ENCODE measurements at regions not wholly inside any gene's neighbourhood (a gene's known extent, or its start where the extent isn't known, plus 50 kb on each side); places are given as distances from the start of the nearest gene placed in this dataset.
"Not testable (repeated sequence)": the region's sequence is repeated elsewhere in the genome, so short reads cannot be mapped to it uniquely, and the experiment has no call there.

DNA sequence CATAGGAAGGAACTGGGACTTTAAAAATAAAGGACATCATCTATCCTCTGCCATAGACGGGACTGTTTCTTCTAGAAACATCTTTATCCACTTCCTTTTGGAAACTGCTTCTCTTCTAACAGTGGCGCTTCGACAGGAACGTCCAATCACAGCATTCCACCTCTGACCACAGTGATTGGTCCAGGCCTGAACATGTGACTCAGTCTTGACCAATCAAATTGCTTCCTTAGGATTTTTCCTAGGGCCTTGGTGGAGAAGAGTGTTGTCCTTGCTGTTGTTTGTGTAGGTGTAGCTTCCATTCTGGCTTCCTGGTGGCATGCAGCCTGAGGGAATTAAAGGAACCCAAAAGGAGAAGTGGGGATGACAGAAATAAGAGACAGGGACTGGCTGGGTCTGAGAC lies 182.4 kb upstream of the TBX3 start:
- DNase-seq, result no peak

- no peak for DNase-seq
Measured at GRCh38 chr12:114864837-114865551, 181.0 kb upstream of the TBX3 start.

DNA sequence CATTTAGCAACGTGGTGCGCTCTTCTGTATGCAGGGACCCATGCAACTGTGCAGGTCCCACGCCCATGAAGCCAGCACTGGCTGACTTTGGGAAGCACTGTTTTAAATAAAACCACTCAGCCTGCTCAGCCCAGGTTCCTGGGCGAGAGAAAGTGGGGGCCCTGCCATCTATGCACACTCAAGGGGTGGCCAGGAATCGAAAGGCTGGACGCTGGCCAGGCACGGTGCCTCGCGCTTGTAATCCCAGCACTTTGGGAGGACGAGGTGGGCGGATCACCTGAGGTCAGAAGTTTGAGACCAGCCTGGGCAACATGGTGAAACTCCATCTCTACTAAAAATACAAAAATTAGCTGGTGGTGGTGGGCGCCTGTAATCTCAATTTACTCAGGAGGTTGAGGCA lies 179.9 kb upstream of the TBX3 start:
- DNase-seq, result no peak

DNA sequence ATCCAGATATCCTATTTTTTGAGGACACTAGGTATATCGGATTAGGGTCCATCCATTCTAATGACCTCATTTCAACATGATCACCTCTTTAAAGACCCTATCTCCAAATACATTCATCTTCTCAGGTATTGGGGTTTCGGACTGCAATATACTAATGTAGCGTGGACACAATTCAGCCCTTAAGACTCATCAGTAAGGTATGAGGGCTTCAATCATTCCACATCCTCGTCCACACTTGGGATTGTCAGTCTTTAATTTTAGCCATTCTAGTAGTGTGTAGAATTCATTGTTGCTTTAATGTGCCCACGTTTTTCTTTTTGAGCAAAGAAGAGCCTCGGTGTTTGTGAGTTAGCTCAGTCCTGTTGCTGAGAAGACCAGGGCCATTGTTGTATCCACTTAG lies 177.0 kb upstream of the TBX3 start:
- no peak for DNase-seq

DNA sequence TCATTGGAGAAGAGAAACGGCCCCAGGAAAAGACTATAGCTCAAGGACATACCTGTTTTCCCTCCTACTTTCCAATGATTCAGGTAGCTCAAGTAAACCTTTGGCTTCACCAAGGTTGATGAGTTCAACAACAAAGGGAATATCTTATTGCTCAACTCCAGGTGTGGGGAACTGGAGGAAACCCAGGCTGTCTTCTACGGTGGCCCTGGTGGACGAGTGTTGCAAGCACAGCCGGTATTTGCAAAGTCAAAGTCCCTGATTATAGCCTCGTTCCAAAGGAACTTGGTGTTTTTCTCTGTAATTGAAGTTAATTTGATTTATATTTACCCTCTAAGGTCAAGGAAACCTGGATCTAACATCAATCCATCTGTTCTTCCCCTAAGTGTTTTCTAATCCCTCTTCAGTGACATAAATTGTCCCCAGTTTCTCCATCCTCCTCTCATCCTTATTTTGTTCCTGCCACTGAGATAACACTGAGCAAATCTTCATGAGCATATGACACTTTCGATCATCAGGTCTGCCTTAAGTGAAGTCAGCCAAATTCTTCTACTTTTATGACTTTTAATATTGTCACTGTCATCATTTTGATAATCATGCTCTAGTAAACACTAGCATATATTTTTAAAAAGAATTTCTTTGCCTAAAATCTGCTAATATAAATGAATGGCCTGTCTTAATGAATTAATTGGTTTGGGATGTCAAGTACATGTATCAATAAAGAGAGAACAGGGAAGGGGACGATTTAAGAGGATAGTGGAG lies 174.6 kb upstream of the TBX3 start:
- no peak for DNase-seq

DNA sequence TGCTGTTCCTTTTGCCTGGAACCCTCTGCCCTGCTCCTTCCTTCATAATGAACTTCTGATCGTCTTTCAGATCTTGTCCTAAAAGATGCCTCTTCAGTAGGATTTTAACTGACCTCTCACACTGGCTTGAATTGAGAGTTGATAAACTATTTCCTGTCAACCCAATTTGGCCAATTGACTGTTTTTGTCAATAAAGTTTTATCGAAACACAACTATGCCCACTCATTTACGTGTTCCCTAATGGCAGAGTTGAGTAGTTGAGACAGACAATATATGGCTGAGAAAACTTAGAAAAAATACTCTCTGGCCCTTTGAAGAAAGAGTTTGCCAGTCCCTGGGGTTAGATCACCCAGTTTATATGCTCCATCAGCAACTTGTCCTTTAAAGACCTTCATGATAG lies 171.7 kb upstream of the TBX3 start:
- no peak for DNase-seq

DNA sequence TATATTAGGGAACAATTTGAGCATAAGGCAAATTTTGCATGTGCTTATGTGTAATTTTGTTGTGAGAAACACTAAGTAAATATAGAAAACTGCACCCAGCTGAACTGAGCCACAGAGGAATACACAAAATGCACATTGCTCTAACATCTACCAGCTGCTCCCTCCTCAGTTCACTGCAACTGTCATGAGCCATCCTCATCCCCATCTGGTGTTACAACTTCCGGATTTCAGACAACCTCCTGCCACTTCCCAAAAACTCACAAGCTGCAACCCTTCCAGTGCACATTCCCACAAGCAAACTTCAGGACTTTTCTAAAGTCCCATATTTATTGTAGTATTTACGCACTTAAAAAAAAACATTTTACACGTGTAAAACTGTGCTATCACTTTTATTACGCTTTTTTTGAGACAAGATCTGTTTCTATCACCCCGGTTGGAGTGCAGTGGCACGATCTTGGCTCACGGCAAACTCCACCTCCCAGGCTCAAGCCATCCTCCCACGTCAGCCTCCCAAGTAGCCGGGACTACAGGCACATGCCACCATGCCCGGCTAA lies 169.1 kb upstream of the TBX3 start:
- DNase-seq, result no peak

GRCh38 chr12:114851981-114852380 lies 168.0 kb upstream of the TBX3 start:
- no peak for DNase-seq

DNA sequence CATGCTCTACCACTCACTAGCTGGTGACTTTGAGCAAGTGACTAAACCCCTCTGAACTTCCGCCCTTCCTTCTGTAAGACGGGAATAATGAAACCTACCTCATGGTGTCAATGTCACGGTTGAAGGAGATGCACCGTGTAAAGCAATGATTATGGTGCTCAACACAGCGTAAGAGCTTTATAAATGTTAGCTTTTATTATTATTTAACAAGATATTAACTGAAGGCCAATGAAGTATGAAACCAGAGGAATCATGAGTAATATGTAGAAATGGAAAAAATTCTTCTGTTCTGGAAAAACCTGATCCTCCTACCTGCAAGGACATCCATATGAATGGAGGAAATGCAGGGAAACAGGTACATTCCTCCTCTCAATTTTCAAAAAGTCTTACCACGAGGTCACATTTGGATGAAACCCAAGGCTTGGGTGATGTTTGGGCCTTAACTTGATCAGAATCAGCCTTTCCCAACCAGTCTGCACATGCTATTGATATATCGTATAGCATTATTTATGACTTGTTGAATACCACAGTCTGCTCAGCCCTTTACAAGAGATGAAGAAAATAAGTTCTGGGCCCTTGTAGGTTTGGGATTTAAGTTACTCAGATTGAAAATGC lies 166.8 kb upstream of the TBX3 start:
- no peak for DNase-seq

DNA sequence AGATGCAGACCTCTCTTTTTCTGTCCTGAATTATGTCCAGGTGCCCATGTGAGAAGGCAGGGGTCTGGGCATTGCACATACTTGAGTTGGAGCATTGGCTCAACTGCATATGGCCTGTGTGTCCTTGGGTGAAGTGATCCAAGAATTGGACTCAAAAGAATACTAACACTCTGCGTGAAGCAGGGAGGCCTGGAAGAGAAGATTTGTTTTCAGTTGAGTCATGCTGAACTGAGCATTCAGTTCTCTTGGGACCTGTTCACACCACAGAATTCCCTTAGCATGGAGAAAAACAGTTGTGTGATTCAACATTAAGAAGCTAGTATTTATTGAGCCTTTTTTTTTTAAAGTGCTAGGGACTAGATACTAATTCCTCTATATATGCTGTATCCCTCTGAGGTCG lies 164.7 kb upstream of the TBX3 start:
- no peak for DNase-seq

DNA sequence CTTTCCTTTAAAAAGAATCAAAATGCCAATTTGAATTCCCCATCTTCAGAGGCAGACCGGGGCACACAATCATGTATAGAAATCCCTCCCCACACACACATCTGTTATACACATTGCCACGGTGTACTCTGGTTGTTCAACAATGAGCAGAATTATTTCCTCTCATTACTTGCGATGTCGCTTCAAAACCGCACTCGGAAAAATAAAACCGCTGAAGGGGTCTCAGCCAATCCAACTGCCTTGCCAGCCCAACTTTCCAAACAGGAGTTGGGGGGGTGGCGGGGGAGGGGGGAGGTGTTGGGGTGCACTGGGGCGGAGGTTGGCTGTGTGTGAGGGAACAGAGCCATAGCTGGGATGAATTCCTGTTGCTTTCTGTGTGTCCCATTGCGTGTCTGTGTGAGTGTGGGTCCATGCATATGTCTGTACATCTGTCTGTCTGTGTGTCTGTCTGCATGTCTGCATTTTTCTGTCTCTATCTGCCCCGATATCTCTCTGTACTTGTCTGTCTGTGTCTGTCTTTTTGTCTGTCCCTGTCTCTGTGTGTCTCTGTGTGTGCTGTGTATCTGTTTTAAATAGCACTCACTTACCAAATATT lies 163.6 kb upstream of the TBX3 start:
- DNase-seq, result no peak

DNA sequence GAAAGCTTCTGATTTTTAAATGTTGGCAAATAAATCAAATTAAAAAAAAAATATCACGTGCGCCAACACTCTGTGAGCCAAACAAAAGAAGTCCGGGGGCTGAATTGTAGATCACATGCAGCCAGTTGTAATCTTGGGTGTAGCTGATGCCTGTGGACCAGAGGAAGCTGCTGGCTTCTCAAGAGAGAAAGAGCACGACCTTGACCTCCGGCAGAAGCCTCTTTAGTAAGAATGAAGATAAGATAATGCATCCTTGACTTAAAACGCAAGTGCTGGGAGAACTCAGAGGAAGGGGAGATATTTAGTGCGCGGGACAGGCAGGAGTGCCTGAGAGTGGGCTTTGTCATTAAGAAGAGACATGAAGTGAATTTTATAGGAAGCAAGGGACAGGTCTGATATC lies 162.8 kb upstream of the TBX3 start:
- no peak for DNase-seq

DNA sequence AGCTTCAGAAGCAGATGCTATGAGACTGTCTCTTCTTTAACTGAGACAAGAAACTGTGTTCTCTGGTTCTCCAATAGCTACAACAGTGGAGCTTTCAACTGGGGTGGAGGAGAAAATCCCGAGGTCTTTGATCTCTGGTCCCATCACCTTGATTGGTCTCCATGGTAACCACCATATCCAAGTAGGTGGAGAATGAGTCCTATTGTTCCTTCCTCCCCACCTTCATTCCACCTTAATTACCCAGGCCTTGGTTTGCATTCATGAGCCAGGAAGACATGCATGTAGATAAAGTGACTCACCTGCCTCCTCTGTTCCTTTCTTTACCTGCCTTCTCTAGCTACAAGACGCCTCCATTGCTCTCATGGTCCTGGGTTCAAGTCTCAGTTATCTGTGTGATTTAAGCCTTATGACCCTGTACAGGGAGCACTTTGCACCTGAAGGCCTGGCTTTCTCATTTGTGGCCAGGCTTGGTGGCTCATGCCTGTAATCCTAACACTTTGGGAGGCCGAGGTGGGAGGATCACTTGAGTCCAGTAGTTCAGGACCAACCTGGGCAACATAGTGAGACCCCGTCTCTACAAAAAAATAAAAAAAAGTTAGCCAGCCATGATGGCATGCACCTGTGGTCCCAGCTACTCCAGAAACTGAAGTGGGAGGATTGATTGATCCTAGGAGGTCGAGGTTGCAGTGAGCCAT lies 157.7 kb upstream of the TBX3 start:
- no peak for DNase-seq

DNA sequence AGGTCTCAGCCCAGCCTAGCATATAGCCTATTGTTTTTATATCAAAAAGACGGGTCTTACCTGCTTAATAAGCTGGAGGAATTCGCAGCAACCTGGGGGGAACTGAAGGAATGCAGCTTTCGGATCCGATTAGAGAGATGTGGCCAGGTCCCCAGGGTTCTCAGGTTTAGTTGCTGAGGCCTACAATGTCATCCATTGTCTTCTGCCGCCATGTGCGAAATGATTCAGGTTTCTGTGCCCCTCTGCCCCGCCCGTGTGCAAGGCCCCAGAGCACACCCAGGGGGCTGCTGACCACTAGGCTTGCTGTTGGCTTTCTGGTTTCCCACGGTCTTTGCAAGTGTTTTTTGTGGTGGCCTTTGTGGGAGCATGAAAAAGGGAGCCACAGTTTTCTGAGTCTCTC lies 154.5 kb upstream of the TBX3 start:
- DNase-seq, result no peak

DNA sequence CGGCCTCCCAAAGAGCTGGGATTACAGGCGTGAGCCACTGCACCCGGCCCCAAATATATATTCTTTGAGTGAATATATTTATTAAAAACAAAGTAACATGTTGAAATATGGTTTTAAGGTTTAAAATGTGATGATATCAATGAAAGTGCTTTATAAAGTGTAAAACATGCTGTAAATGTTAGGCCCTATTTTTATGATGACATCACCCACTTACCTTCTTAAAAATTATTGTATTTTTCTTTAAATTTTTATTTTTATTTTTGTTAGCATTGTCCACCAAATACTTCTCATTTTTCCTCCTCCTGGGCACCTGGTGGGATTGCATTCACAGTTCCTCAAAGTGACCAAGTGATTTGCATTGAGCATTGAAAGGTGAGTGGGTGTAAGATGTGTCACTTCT lies 152.6 kb upstream of the TBX3 start:
- no peak for DNase-seq

DNA sequence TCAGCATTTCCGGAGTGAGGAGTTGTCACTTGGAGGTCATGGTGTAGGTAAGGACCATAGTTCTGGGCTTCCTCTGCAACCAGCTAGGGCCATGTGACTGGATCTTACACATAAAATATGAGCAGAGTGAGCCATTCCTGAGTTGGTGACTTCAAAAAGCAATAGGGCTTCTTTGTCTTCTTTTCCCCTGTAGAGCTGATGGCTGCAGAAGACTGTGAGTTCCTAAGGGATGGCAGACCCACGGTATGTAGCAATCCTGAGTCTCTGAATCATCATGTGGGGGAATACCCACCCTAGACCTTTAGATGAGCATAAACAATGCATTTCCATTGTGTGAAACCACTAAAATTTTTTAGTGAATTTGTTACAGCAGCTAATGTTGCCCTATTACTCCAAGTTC lies 151.1 kb upstream of the TBX3 start:
- DNase-seq, result no peak

GRCh38 chr12:114834621-114835020 lies 150.6 kb upstream of the TBX3 start:
- no peak for DNase-seq

- DNase-seq, result no peak
Measured at GRCh38 chr12:114829833-114830232, 145.9 kb upstream of the TBX3 start.

DNA sequence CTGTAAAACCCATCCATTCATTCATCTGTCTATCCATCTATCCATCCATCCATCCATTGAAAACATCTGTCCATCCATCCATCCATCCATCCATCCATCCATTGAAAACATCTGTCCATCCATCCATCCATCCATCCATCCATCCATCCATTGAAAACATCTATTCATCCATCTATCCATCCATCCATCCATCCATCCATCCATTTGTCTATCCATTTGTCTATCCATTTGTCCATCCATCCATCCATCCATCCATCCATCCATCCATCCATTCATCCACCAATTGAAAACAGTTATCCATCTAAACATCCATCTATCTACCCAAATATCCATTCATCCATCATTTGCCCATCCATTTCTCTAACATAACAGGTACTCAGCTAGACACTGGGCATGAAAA lies 145.3 kb upstream of the TBX3 start:
- DNase-seq, result not testable (repeated sequence)

DNA sequence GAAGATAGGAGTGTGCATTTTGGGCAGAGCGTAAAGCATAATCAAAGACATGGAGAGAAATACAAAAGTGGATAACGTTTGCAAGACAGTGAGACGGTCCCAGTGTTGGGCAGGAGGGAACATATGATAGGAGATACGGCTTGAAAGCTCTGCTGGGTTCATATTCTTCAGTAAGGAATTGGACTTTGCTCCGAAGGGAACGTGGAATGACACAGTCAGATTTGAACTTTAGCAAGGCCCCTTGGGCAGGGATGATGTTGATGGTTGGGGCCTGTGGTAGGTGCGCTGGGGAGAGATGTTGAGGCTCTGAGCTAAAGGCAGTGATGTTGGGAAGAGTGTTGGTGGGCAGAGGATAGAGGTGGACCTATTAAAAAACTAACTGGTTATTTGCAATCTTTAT lies 143.5 kb upstream of the TBX3 start:
- DNase-seq, result no peak

- no peak for DNase-seq
Measured at GRCh38 chr12:114826244-114826643, 142.3 kb upstream of the TBX3 start.

DNA sequence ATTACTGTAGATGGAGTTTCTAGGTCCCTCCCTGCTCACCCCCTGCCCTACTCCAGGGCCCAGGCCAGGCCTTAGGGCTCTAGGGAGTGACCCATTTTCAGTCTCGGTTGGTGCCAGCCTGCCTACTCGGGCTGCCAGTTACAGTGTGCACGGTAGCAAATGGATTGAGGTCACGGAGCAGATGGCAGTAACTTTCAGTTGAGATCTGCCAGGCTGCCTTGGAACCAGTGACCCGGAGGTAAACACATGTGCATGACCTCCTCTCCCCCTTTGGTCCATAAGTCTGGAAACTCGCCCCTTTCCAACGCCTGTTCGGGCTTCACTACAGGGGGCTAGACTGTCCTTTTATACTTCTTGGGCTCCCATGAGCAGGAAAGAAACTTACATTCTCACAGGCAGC lies 139.7 kb upstream of the TBX3 start:
- no peak for DNase-seq

DNA sequence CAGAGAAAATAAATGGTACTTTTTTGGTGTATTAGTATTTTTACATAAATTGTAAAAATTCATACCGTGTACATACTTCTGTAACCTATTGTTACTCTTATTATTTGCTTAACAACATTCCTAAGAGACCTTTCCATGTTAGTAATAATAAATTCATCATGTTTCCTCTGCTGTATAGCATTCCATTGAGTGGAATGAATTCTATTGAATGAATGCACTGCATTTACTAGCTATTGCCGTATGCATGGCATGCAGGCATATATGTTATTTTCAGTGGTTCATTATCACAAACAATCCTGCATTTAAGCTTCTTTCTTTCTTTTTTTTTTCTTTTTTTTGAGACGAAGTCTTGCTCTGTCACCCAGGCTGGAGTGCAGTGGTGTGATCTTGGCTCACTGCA lies 137.6 kb upstream of the TBX3 start:
- DNase-seq, result no peak

All from SHP77 treated with DMSO at 0.1 percent for 48 hours (cell line).